PC-9 (cell line): ENCODE measurements at regions not wholly inside any gene's neighbourhood (a gene's known extent, or its start where the extent isn't known, plus 50 kb on each side); places are given as distances from the start of the nearest gene placed in this dataset.

Experiments used
- BruUV-seq: library from RNA; stranded (reverse); fragments of 400-500 nt; replicated peaks from 2 replicates; lab custom pipeline; 2021; lab: Mats Ljungman, UMichigan
- CTCF ChIA-PET: fragments of 300-600 bp; sonication (Branson Sonifier 250); formaldehyde crosslinking; loops from one replicate; lab custom pipeline; 2022; ENCODE audit warnings: antibody characterized with exemption; lab: Charles Lee
- POLR2A ChIA-PET: fragments of 300-600 bp; sonication (Branson Sonifier 250); formaldehyde crosslinking; loops from one replicate; lab custom pipeline; 2022; ENCODE audit warnings: antibody characterized with exemption; ENCODE audit not compliant: unreplicated experiment; lab: Charles Lee
- DNase-seq, 2 experiments: peaks; one replicate each; pipeline versions ENCODE4 v3.0.0 to v3.0.0-alpha.2; 2015 to 2022; ENCODE audit warnings: mixed read lengths in 1 of 2
- H2AFZ ChIP-seq: fragments of 200-600 bp; sonication (generic); 2 replicates; pipeline ENCODE4 v1.8.1; 2017; ENCODE audit warnings: antibody characterized with exemption
- H3F3A ChIP-seq: fragments of 200-600 bp; sonication (generic); 2 replicates; pipeline ENCODE4 v1.8.1; 2017; ENCODE audit warnings: antibody characterized with exemption, mild to moderate bottlenecking, low read depth; ENCODE audit not compliant: insufficient read depth
- H3K27ac ChIP-seq: fragments of 200-600 bp; sonication (generic); 2 replicates; pipeline ENCODE4 v1.6.1; 2016; ENCODE audit warnings: mixed run types
- H3K27me3 ChIP-seq: fragments of 200-600 bp; sonication (generic); 2 replicates; pipeline ENCODE4 v1.6.1; 2016; ENCODE audit warnings: low read depth, mixed run types; ENCODE audit not compliant: insufficient read depth
- H3K36me3 ChIP-seq: fragments of 200-600 bp; sonication (generic); 2 replicates; pipeline ENCODE4 v1.6.1; 2016; ENCODE audit warnings: low read depth, mixed run types
- H3K4me1 ChIP-seq: fragments of 200-600 bp; sonication (generic); replicated peaks from 2 replicates; pipeline ENCODE4 v1.6.1; 2016; ENCODE audit warnings: mixed run types; ENCODE audit not compliant: insufficient read depth
- H3K4me2 ChIP-seq: fragments of 200-600 bp; sonication (generic); 2 replicates; pipeline ENCODE4 v1.6.1; 2017; ENCODE audit warnings: mixed run types
- H3K4me3 ChIP-seq: fragments of 200-600 bp; sonication (generic); 2 replicates; pipeline ENCODE4 v1.6.1; 2016; ENCODE audit warnings: mixed run types
- H3K79me2 ChIP-seq: fragments of 200-600 bp; sonication (generic); 2 replicates; pipeline ENCODE4 v1.6.1; 2017; ENCODE audit warnings: low read depth, mixed run types
- H3K9me2 ChIP-seq: fragments of 200-600 bp; sonication (generic); 2 replicates; pipeline ENCODE4 v1.8.1; 2017; ENCODE audit warnings: mild to moderate bottlenecking; ENCODE audit not compliant: insufficient read depth
- H3K9me3 ChIP-seq: fragments of 200-600 bp; sonication (generic); 2 replicates; pipeline ENCODE4 v1.8.1; 2016; ENCODE audit warnings: low read depth; ENCODE audit not compliant: insufficient read depth
- H4K20me1 ChIP-seq: fragments of 200-600 bp; sonication (generic); 2 replicates; pipeline ENCODE4 v1.8.1; 2017; ENCODE audit not compliant: insufficient read depth
- CTCF ChIP-seq: fragments of 200-600 bp; sonication (generic); conservative IDR thresholded peaks from 2 replicates; pipeline ENCODE4 v1.6.1; 2017; ENCODE audit warnings: mixed run types, antibody characterized with exemption, mild to moderate bottlenecking, moderate library complexity
- EZH2 ChIP-seq: fragments of 200-600 bp; sonication (generic); IDR thresholded peaks from 2 replicates; pipeline ENCODE4 v1.8.0; 2017; ENCODE audit warnings: antibody characterized with exemption, low read depth
- intact Hi-C: fragments of 100-400 bp; cut with micrococcal nuclease; formaldehyde crosslinking; loops from one replicate; pipeline ENCODE4 v1.10.0; 2022; ENCODE audit not compliant: unreplicated experiment

- Histone ChIP-seq H2AFZ (no peak overlapping the region), H3K27ac (peak overlapping the region; percentile 32; the same call in 1 of the 2 replicates), H3K79me2 (no peaks in the 10 kb centered on the region), H3K27me3 (no peaks in the 10 kb centered on the region), H3K9me2 (no peaks in the 10 kb centered on the region), H3K36me3 (no peaks in the 10 kb centered on the region), H3F3A (peaks cover 11% of the 10 kb centered on the region; the same call in 1 of the 2 replicates), H3K4me1 (peaks cover 19% of the 10 kb centered on the region), H3K4me3 (no peak overlapping the region), H4K20me1 (no peaks in the 10 kb centered on the region), H3K4me2 (no peak overlapping the region; the same call in 1 of the 2 replicates), H3K9me3 (no peaks in the 10 kb centered on the region)
- CTCF ChIA-PET, result interaction anchor here (0.5 to 0.6 kb wide), 2 partner anchors 113 to 1648 kb away, joined by 3 read pairs; no protein-coding TSS in a partner anchor
- TF ChIP-seq CTCF (no peak), EZH2 (no peak)
- peak in 1 of 2 experiments; percentile 30 for DNase-seq
- POLR2A ChIA-PET, result interaction anchor here (0.6 kb wide), 1 partner anchor 16 kb away, joined by 3 read pairs; no protein-coding TSS in a partner anchor
- BruUV-seq, result TSS peak; percentile 80
- intact Hi-C loops, result loop anchor here (1.0 to 5.0 kb wide), 2 partner anchors 18 to 475 kb away; no protein-coding TSS in a partner anchor
These were observed 146.2 kb upstream of the LYZL1 start for GRCh38 chr10:29142516-29143314.

GRCh38 chr10:29144126-29144525, 144.7 kb upstream of the LYZL1 start:
- H3K9me2 ChIP-seq, result no peaks in the 10 kb centered on the region

More at GRCh38 chr10:29144126-29144525, 144.7 kb upstream of the LYZL1 start:
- Histone ChIP-seq H3K4me1 (peaks cover 19% of the 10 kb centered on the region), H3K4me2 (no peak overlapping the region), H3K27ac (no peak overlapping the region), H3K4me3 (no peak overlapping the region), H3K9me3 (no peaks in the 10 kb centered on the region), H3F3A (peaks cover 11% of the 10 kb centered on the region; the same call in 1 of the 2 replicates), H4K20me1 (no peaks in the 10 kb centered on the region), H3K27me3 (no peaks in the 10 kb centered on the region), H2AFZ (no peak overlapping the region), H3K79me2 (no peaks in the 10 kb centered on the region), H3K36me3 (no peaks in the 10 kb centered on the region)
- no peak for TF ChIP-seq EZH2
- no peak for TF ChIP-seq CTCF
- intact Hi-C loops, result loop anchor here (5.0 kb wide), 1 partner anchor 477 kb away; no protein-coding TSS in a partner anchor
- DNase-seq, result no peak
- BruUV-seq, result no TSS peak
- ChIA-PET POLR2A (interaction anchor here (0.7 kb wide), 1 partner anchor 43 kb away, joined by 4 read pairs; no protein-coding TSS in a partner anchor), CTCF (interaction anchor here (0.6 to 0.8 kb wide), 2 partner anchors 269 to 309 kb away, joined by 3 read pairs; no protein-coding TSS in a partner anchor)
